NOMO-1 treated with dmso at 0.1 percent for 144 hours (cell line): ENCODE measurements at regions not wholly inside any gene's neighbourhood (a gene's known extent, or its start where the extent isn't known, plus 50 kb on each side); places are given as distances from the start of the nearest gene placed in this dataset.

Experiments used
- DNase-seq: peaks from one replicate; lab custom pipeline; 2025; ENCODE audit not compliant: unreplicated experiment; lab: John Stamatoyannopoulos, UW

- DNase-seq = no peak
These were observed 255.9 kb downstream of the GALR1 start for GRCh38 chr18:77505499-77505898.

GRCh38 chr18:77512152-77512551, 262.5 kb downstream of the GALR1 start:
- DNase-seq = no peak

- DNase-seq = no peak
These were observed 268.3 kb downstream of the GALR1 start for GRCh38 chr18:77517901-77518300.

GRCh38 chr18:77520767-77521166, 271.1 kb downstream of the GALR1 start:
- DNase-seq = no peak

GRCh38 chr18:77522051-77522675, 272.5 kb downstream of the GALR1 start:
- no peak for DNase-seq

- DNase-seq = no peak
These were observed 275.3 kb downstream of the GALR1 start for GRCh38 chr18:77524909-77525308.

GRCh38 chr18:77526962-77527361, 277.3 kb downstream of the GALR1 start:
- DNase-seq = no peak

- peak; percentile 42 for DNase-seq
These were observed 279.2 kb downstream of the GALR1 start for GRCh38 chr18:77528872-77529271.

GRCh38 chr18:77529492-77530176, 280.0 kb downstream of the GALR1 start:
- DNase-seq = no peak

- DNase-seq = no peak
These were observed 281.1 kb downstream of the GALR1 start for GRCh38 chr18:77530732-77531131.

GRCh38 chr18:77539860-77540259, 290.2 kb downstream of the GALR1 start:
- no peak for DNase-seq

- no peak for DNase-seq
These were observed 295.1 kb downstream of the GALR1 start for GRCh38 chr18:77544792-77545191.

GRCh38 chr18:77547757-77548156, 298.1 kb downstream of the GALR1 start:
- no peak for DNase-seq

- no peak for DNase-seq
These were observed 299.3 kb downstream of the GALR1 start for GRCh38 chr18:77548790-77549420.

- DNase-seq = no peak
These were observed 301.0 kb downstream of the GALR1 start for GRCh38 chr18:77550625-77551024.

- no peak for DNase-seq
These were observed 301.4 kb downstream of the GALR1 start for GRCh38 chr18:77551055-77551454.

GRCh38 chr18:77552945-77553344, 303.3 kb downstream of the GALR1 start:
- no peak for DNase-seq

GRCh38 chr18:77554061-77554460, 304.4 kb downstream of the GALR1 start:
- no peak for DNase-seq

GRCh38 chr18:77557046-77557587, 307.5 kb downstream of the GALR1 start:
- DNase-seq = no peak

- no peak for DNase-seq
These were observed 309.7 kb downstream of the GALR1 start for GRCh38 chr18:77559274-77559910.

GRCh38 chr18:77560341-77560992, 310.8 kb downstream of the GALR1 start:
- DNase-seq = no peak
